AG09309 (cell line): ENCODE measurements at regions not wholly inside any gene's neighbourhood (a gene's known extent, or its start where the extent isn't known, plus 50 kb on each side); places are given as distances from the start of the nearest gene placed in this dataset.

Experiments
- DNase-seq: peaks from one replicate; pipeline ENCODE4 v3.0.0-alpha.2; 2010; ENCODE audit warnings: low read depth
- H3K4me3 ChIP-seq: 2 replicates; pipeline ENCODE4 v1.5.1; 2011; ENCODE audit warnings: mild to moderate bottlenecking, low read depth, low read length, moderate library complexity; ENCODE audit not compliant: control insufficient read depth
- TF ChIP-seq, protein P1 (sequence below): IDR thresholded peaks from 2 replicates; pipeline ENCODE4 v1.5.1; 2011; ENCODE audit warnings: mild to moderate bottlenecking, low read depth, low read length, inconsistent platforms; ENCODE audit not compliant: insufficient read depth, control insufficient read depth; ENCODE audit errors: missing control alignments

DNA sequence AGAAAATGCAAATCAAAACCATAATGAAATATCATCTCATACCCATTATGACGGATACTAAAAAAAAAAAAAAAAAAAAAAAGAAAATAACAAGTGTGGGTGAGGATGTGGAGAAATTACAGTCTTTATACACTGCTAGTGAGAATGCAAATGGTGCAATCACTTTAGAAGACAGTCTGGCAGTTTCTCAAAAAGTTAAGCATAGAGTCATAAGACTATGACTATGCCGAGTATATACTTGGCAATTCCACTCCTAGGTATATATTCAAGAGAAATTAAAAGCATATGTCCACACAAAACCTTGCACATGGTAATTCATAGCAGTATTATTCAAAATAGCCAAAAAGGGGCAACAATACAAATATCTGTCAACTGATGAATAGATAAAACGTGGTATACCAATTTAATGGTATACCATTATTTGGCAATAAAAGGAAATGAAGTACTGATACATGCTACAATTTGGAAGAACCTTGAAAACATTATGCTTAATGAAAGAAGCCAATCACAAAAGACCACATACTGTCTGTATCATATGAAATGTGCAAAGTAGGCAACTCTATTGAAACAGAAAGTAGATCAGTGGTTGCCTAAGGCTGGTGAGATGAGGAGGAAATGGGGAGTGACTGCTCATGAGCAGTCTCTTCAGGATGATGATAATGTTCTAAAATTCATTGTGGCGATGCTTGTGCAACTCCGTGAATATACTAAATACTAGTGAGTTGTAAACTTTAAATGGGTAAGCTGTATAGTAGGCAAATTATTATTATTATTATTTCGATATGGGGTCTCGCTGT lies 90.1 kb upstream of the NANOS1 start:
- no peak overlapping the region for H3K4me3 ChIP-seq
- DNase-seq, result no peak
- TF ChIP-seq, protein P1, sequence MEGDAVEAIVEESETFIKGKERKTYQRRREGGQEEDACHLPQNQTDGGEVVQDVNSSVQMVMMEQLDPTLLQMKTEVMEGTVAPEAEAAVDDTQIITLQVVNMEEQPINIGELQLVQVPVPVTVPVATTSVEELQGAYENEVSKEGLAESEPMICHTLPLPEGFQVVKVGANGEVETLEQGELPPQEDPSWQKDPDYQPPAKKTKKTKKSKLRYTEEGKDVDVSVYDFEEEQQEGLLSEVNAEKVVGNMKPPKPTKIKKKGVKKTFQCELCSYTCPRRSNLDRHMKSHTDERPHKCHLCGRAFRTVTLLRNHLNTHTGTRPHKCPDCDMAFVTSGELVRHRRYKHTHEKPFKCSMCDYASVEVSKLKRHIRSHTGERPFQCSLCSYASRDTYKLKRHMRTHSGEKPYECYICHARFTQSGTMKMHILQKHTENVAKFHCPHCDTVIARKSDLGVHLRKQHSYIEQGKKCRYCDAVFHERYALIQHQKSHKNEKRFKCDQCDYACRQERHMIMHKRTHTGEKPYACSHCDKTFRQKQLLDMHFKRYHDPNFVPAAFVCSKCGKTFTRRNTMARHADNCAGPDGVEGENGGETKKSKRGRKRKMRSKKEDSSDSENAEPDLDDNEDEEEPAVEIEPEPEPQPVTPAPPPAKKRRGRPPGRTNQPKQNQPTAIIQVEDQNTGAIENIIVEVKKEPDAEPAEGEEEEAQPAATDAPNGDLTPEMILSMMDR, result no peak

DNA sequence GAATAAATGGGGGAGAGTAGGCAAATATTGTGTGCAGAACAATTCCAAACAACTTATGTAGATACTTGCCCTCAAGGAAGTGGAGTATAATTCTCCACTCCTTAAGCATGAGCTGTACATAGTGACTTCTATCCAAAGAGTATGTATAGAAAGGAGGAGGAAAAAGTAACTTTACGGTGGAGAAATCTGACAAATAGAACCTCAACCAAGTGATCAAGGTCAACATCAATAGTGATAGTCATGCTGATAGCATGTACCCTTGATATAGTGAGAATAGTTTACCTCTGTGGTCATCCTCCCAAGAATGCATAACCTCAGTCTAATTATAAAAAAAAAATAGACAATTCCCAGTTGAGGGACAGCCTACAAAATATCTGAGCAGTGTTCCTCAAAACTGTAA lies 89.1 kb upstream of the NANOS1 start:
- no peak for DNase-seq
- no peak overlapping the region for H3K4me3 ChIP-seq
- TF ChIP-seq, protein P1, result no peak

DNA sequence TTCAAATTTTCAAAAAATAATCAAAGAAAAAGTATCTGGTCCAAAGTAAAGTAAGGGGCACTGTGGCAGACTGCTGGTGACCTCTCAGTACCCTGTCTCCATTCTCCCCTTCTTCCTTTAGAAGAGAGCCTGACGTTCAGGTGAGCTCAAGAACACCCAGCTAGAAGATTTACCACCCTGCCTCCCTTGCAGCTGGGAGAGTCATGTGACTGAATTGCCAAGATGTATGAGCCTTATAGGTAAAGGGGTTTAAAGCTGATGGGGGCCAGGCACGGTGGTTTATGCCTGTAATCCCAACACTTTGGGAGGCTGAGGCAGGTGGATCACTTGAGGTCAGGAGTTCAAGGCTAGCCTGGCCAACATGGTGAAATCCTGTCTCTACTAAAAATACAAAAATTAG lies 86.3 kb upstream of the NANOS1 start:
- TF ChIP-seq, protein P1, result no peak
- no peak for DNase-seq
- H3K4me3 ChIP-seq, result no peak overlapping the region

DNA sequence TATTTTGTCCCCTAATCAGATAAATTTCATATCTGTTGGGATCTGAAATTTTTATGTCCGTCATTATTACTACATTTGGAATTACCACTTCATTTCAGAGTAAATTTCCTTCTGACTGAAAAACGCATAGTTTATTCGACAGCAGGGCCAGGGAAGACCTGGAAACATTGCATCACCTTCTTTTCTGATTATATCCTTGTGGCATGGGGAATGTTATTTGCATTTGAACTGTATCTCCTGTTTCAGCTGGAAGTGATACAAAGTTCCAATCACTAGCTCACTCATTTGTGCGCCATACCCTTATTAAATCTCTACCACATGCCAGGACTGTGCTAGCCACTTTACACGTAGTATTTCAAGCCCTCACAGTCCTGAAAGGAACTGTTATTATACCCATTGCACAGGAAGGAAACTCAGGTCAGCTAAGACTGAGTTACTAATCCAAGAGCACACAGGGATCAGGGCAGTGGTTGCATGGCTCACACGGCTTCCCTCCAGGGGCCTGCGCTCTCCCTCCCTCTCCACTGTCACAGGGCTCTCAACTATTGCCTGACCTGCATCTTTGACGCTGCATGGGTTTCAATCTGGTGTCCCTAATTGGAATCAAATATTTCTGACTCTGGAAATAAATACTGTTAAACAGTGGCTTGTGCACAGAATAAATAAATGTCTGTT lies 84.4 kb upstream of the NANOS1 start:
- DNase-seq, result no peak
- no peak overlapping the region for H3K4me3 ChIP-seq
- TF ChIP-seq, protein P1, result no peak

DNA sequence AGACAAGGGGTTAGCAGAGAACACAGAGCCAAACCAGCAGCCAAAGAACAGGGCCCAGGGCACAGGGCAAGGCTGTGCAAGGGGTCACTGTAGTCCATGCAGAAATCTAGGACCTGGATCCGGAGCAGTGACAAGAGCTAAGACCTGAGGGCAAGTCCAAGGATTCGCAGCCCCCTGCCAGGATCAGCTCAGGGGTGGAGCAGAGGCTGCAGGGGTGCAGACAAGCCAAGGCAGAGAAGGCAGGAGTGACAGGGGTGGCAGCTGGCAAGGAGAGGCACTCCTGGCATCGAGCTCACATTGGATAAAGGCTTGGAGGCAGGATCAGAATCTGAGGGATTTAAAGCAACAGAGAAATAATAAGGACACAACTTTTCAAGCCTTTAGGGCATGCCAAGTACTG lies 80.7 kb upstream of the NANOS1 start:
- no peak overlapping the region for H3K4me3 ChIP-seq
- TF ChIP-seq, protein P1, result no peak
- DNase-seq, result no peak

DNA sequence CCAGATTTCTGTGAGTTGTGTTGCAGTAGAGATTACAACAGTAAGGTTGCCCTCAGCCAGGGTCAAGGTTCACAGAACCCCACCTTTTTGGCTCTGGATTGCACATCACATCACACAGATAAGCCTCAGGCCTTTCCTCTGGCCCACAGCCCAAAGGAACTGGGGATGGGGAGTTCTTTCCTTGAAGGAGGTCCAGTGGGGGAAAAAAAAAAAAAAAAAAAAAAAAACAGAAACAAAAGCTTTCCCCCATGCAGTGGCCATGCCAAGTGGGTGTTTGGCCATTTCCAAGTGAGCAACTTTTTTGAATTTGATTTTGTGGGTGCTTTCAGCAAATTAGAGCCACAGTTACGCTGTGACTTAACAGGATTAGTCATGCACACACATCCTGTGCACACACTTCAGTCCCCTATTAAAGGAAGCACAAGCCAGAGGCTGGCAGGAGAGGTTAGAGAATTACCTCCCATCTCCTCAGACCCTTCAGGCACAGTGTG lies 79.3 kb upstream of the NANOS1 start:
- no peak for DNase-seq
- TF ChIP-seq, protein P1, result no peak
- no peak overlapping the region for H3K4me3 ChIP-seq
